Liver (tissue), 3 donors: ENCODE measurements at regions not wholly inside any gene's neighbourhood (a gene's known extent, or its start where the extent isn't known, plus 50 kb on each side); places are given as distances from the start of the nearest gene placed in this dataset.

Experiments used
- CTCF ChIP-seq: fragments of 150-350 bp; IDR thresholded peaks from 2 replicates; pipeline ENCODE4 v1.5.1; 2017; ENCODE audit warnings: improper control_type of control experiment, low read depth, low read length; ENCODE audit not compliant: missing input control
- EGR1 ChIP-seq, 2 donors: IDR thresholded peaks; 2 replicates each; pipeline ENCODE4 v1.6.1; 2016 to 2018; ENCODE audit warnings: antibody characterized with exemption in 2 of 2, low read depth in 2 of 2
- FOXA1 ChIP-seq: IDR thresholded peaks from 2 replicates; pipeline ENCODE4 v1.6.1; 2016; ENCODE audit warnings: antibody characterized with exemption
- FOXA2 ChIP-seq: IDR thresholded peaks from 2 replicates; pipeline ENCODE4 v1.6.1; 2016; ENCODE audit warnings: antibody characterized with exemption
- GABPA ChIP-seq, 2 donors: IDR thresholded peaks in 1 of 2; conservative IDR thresholded peaks in 1 of 2; 2 replicates each; pipeline ENCODE4 v1.6.1; 2016; ENCODE audit warnings: antibody characterized with exemption in 2 of 2, mild to moderate bottlenecking in 1 of 2, moderate library complexity in 1 of 2
- HNF4A ChIP-seq, 2 donors: conservative IDR thresholded peaks; 2 replicates each; pipeline ENCODE4 v1.6.1; 2016; ENCODE audit warnings: antibody characterized with exemption in 2 of 2, mild to moderate bottlenecking in 2 of 2
- JUND ChIP-seq, 2 donors: IDR thresholded peaks; 2 replicates each; pipeline ENCODE4 v1.6.1; 2016; ENCODE audit warnings: antibody characterized with exemption in 2 of 2
- MAX ChIP-seq: IDR thresholded peaks from 2 replicates; pipeline ENCODE4 v1.6.1; 2016; ENCODE audit warnings: antibody characterized with exemption
- NR2F2 ChIP-seq: IDR thresholded peaks from 2 replicates; pipeline ENCODE4 v1.6.1; 2016; ENCODE audit warnings: antibody characterized with exemption
- RAD21 ChIP-seq, 2 donors: IDR thresholded peaks; 2 replicates each; pipeline ENCODE4 v1.6.1; 2016; ENCODE audit warnings: antibody characterized with exemption in 2 of 2, mild to moderate bottlenecking in 2 of 2
- TAF1 ChIP-seq: conservative IDR thresholded peaks from 2 replicates; pipeline ENCODE4 v1.6.1; 2016; ENCODE audit warnings: antibody characterized with exemption, mild to moderate bottlenecking
- YY1 ChIP-seq: IDR thresholded peaks from 2 replicates; pipeline ENCODE4 v1.6.1; 2016; ENCODE audit warnings: antibody characterized with exemption, mild to moderate bottlenecking
- TF ChIP-seq, protein P1 (sequence below): IDR thresholded peaks from 2 replicates; pipeline ENCODE4 v1.6.1; 2016; ENCODE audit warnings: antibody characterized with exemption, mild to moderate bottlenecking
- TF ChIP-seq, protein P2 (sequence below): IDR thresholded peaks from 2 replicates; pipeline ENCODE4 v1.6.1; 2016; ENCODE audit warnings: antibody characterized with exemption
- donor health status: healthy.
- donor health status: healthy.

DNA sequence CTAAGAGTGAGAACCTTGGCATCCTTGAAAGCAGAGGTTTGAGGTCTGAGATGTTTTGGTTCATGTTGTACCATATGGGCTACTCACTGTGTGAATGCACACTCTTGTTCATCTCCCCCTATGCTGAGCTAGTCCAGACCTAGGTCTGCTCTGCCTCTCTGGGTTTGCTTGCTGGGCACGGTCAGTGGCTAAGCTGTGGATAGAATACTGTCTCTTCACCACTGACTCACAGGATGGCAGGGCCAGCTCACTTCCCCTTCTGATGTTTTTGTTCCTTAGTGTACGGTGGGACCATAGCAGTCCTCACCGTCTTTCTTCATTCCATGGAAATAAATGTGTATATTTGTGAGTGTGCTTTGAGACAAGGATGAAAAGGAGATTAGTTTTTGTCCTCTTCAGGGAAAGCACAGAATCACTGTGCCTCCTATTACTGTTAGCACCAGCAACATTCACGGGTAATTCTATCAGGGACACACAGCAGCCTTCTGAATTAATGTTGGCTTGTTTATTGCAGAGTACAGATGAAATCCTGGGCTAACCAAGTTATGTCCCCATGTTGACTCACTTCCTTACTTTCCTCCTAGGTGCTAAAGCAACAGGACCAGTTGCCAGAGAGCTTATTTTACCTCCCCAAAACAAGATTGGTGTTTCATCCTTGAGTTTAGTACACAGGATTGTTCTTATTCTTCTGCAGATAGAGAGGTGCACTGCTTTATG lies 56.9 kb upstream of the IVNS1ABP start:
- TF ChIP-seq EGR1 (IDR thresholded peaks at IDR 0.05; ENCODE audit: low read depth in 2 of 2) (no peak), CTCF (no peak), YY1 (no peak), TAF1 (no peak), MAX (no peak), JUND (IDR thresholded peaks at IDR 0.05) (no peak), HNF4A (conservative IDR thresholded peaks at IDR 0.05) (no peak), GABPA (IDR thresholded peaks at IDR 0.05 in 1 of 2, conservative IDR thresholded peaks at IDR 0.05 in 1 of 2) (no peak), RAD21 (IDR thresholded peaks at IDR 0.05) (no peak), NR2F2 (no peak), FOXA2 (no peak), FOXA1 (no peak)
- TF ChIP-seq, protein P1, sequence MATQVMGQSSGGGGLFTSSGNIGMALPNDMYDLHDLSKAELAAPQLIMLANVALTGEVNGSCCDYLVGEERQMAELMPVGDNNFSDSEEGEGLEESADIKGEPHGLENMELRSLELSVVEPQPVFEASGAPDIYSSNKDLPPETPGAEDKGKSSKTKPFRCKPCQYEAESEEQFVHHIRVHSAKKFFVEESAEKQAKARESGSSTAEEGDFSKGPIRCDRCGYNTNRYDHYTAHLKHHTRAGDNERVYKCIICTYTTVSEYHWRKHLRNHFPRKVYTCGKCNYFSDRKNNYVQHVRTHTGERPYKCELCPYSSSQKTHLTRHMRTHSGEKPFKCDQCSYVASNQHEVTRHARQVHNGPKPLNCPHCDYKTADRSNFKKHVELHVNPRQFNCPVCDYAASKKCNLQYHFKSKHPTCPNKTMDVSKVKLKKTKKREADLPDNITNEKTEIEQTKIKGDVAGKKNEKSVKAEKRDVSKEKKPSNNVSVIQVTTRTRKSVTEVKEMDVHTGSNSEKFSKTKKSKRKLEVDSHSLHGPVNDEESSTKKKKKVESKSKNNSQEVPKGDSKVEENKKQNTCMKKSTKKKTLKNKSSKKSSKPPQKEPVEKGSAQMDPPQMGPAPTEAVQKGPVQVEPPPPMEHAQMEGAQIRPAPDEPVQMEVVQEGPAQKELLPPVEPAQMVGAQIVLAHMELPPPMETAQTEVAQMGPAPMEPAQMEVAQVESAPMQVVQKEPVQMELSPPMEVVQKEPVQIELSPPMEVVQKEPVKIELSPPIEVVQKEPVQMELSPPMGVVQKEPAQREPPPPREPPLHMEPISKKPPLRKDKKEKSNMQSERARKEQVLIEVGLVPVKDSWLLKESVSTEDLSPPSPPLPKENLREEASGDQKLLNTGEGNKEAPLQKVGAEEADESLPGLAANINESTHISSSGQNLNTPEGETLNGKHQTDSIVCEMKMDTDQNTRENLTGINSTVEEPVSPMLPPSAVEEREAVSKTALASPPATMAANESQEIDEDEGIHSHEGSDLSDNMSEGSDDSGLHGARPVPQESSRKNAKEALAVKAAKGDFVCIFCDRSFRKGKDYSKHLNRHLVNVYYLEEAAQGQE = no peak
- TF ChIP-seq, protein P2, sequence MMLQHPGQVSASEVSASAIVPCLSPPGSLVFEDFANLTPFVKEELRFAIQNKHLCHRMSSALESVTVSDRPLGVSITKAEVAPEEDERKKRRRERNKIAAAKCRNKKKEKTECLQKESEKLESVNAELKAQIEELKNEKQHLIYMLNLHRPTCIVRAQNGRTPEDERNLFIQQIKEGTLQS = no peak
